GM19395 (cell line): ENCODE measurements at regions not wholly inside any gene's neighbourhood (a gene's known extent, or its start where the extent isn't known, plus 50 kb on each side); places are given as distances from the start of the nearest gene placed in this dataset.
"Not testable (repeated sequence)": the region's sequence is repeated elsewhere in the genome, so short reads cannot be mapped to it uniquely, and the experiment has no call there.

ENCODE experiments used
- ATAC-seq: cut with Tn5 transposase; IDR thresholded peaks from one replicate; pipeline ENCODE4 v1.9.1; 2021; ENCODE audit warnings: mild to moderate bottlenecking, moderate library complexity; ENCODE audit not compliant: unreplicated experiment

DNA sequence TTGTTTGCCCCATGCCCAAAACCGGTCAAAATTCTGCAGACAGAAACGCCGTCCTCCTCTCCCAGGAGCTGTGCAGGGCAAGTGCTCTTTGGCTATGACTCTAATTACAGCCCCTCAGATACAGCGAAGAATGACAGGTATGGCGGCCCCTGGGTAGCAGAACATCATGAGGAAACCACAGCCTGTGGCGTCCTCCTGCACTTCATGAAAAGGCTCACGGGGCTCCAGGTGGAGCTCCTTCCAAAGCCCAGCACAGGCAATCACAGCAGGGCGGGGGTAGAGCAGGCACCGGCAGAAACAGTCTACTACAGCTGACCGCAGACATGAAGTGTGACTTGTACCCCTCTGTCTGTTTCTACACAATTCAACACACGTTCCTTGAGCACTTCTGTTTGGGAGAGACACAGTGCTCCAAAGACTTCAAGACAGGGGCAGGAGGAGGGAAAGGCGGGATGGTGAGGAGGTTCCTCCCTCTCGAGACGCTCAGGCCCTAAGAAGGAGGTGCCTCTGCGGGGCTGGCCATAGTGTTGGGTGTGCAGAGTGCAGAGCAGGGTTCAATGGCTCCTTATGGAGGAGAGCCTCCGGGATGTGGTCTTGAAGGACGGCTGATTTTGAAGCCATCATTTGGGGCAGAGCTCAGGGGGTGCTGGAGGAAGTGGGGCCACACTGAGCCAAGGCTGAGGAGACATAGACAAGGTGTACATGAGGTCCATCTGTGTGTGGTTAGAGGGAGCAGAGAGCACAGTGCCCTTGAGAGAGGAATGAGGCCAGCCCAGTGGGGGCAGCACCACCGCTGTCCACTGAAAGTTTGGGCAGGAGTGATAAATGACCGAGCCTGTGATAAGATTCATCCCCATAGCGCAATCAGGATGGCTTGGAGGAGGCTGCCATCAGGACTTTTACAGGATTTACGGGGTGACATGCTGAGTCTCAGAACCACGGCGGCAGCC is 468.3 kb downstream of the EIPR1 start:
- ATAC-seq: no peak

DNA sequence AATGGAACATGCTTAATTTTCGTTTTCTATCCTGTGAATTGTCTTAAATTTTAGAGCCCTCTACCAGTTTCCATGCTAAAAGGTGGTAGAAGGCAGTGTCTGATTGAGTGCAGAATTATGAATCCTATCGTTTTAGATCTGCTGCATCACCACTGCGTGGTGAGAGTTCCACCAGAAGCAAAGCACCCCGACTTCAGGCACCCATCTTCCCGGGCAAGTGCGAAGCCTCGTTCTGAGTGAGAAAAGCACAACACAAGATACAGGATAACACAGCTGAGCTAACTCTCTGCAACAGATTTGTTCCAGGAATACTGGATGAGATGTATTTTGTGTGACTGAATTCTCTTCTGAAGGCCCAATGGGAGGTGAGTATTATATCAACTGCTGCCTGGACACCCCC is 471.5 kb downstream of the EIPR1 start:
- no peak for ATAC-seq

DNA sequence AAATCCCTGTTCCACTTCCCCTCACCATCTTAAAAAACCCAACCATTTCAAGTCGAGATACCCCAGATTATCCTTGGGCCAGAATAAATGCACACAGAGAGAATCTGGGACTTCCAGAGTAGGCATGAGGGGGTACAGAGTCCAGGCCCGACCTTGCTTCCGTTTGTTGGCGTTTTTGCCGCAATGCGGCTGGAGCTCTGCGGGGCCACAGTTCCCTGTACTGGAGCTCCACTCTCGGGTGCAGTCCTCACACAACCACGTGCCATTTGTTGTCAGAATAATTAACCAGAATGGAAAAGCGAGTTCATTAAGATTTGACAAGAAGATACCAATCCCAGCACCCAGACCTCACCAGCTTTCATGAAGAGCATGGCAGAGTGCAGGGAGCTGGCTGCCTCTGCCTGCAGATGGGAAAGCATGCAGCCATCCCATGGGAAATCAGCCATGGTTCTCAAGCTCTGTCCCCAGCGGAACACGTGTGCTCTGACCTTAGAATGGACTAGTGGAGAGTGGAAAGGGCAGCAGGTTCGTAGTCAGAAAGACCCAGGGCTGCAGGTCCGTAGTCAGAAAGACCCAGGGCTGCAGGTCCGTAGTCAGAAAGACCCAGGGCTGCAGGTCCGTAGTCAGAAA is 472.8 kb downstream of the EIPR1 start:
- no peak for ATAC-seq

DNA sequence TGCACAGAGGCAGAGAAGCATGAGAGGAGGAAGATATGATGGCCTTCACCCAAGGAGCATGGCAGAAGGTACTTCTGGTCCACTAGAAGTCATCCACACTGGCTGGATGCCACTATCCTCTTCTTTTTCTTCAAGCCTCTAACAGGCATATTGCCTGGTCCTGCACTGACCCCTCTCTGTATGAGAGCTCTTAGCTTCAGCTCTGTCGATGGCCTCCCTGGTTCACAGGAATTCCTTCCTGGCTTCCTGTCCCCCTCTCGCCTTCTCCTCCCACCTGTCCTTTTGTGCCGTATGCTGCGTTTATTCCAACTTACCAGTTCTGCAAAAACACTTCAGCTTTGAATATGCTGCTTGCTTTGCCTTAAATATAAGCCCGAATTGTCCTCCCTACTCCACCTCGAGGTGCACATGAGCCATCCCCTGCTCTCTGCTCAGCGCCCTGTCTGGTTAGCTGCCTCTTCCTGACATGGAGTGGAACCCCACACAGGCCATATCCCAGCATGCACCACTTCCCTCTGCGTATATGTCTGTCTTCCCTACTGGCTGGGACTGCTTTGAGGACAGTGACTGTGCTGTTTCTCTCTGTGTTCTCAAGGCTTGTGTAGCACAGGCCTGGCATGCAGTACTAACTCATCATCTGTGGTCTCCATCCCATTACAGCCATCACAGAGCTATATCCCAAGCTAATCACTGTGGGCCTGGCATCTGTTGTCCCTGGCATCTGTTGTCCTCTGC is 474.9 kb downstream of the EIPR1 start:
- ATAC-seq: no peak

DNA sequence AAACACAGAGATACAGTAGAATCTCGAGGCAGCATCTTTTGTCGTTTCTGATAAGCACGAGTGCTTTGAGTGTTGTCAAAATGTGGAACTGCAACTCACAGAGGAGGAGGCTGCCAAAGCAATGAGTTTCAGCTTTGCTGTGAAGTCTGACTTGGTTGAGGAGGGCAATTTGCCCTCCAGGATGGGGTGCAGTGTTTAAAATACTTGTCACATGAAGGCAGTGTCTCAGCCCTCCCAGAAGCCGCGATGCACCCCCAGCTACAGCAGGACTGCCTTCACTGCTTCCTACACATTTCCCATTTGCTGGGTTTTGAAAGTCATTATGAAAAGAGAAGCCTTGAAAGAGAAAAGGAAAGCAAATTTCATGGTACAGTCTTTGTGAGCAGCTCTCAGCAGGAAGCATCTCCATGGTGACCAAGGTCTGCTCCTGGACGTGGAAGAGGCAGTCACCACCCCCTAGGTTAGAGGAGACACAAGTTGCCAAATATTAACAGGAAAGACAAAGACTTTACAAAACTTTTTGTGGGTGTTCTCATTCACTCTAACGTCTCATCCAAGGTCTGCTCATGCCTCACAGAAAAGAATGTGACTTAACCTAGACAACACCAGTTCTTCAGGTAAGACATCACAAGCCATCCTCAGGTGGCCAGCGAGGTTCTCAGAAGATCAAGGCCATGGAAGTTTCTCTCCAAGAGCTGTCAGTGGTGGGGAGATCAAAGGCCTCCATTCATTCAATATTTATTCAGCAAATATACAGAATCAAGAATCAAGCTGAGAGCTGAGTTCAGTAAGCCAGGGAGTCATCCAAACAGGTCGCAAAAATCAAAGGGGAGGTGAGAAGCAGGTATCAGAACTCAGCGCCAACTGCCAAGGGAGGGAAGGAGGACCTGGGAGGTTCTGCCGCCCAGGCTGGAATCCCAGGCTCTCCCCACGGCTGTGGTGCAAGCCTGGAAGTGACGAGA is 476.0 kb downstream of the EIPR1 start:
- ATAC-seq: peak; percentile 90

DNA sequence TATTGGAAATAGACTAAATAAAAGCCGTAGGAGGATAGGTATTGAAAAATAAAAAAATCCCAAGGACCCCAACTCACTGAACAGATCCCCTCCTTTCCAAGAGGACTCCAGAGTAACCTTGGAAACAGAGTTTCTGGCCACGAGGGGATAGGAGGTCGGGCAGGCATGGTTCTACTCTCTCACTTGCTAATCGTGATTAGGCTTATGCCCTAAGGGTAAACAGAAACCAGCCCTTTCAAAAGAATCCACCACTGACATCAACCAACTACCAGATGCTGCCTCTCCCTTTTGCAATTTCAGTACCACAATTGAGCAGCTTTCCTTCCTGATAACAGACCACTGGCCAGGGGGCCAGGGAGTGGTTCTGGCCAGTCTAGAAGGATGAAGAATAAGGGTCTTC is 477.8 kb downstream of the EIPR1 start:
- no peak for ATAC-seq

DNA sequence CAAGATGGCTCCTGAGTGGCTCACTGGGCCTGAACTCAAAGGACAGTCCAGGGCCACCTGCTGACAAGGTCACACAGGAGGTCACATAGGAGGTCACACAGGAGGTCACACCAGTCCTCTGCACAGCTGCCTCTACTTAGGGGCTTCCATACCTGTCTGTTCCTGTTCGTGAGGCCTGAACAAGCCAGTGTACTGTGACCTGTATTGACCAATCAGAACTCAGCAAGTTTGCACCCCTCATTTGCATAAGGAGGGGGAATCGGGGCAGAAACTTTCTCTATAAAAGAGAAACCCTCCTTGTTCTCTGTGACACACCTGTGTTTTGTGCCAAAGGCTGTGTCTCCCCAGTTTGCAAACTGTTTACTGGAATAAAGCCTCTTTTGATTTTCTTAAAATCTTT is 478.9 kb downstream of the EIPR1 start:
- no peak for ATAC-seq

DNA sequence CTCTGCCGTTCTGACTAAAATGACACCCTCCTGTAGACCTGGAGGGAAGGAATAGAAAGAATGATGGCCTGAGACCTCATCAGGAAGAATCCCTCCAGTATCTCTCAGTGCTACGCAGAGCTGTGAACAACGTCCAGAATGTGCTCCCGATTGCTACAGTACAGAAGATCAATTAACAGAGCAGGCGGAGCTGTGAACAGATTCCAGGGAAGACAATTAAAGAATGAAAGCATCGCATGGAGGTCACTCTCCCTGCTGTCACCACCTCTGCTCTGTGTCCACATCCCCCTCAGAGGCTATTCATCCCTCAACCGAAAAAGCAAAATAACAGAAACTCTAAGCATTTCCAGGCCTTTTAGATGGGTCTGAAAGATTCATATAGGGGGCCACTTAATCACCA is 481.0 kb downstream of the EIPR1 start:
- ATAC-seq: no peak

DNA sequence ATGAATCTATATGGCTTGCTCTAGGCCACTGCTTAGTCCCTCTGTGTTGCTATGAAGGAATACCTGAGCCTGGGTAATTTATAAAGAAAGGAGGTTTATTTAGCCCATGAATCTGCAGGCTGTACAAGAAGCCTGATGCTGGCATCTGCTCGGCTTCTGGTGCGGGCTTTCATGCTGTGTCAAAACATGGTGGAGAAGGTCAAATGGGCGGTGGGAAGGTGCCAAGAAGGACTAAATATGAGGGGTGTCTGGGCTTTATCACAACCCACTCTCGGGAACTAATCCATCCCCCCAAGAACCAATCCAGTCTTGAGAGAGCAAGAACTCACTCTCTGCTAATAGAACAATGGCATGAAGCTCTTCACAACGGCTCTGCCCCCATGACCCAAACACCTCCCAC is 481.6 kb downstream of the EIPR1 start:
- no peak for ATAC-seq

DNA sequence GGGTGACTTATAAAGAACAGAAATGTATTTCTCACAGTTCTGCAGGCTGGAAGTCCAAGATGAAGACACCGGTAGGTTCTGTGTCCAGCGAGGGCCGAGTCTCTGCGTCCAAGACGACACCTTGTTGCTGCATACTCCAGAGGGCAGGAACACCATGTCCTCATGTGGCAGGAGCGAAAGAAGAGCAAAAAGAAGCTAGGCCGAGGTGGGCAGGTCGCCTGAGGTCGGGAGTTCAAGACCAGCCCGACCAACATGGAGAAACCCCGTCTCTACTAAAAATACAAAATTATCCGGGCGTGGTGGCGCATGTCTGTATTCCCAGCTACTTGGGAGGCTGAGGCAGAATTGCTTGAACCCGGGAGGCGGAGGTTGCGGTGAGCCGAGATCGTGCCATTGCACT is 483.6 kb downstream of the EIPR1 start:
- ATAC-seq: not testable (repeated sequence)

DNA sequence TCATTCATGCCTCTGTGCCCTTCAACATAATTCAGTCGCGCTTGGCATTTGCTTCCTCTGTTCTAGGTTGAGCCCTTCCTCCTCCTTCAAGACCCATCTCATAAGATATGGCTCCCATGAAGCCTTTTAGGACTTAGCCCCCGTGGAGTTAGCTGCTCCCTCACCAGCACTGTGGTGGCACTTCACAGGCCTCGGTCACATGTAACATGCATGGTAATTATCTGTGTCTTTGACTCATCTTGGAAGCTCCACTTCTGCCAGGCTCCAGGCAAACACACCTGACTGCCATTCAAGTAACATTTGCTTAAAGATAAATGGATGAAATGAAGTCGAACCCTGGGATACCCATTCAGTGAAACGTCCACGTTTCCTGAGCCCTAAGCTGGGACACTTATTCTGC is 484.7 kb downstream of the EIPR1 start:
- no peak for ATAC-seq

DNA sequence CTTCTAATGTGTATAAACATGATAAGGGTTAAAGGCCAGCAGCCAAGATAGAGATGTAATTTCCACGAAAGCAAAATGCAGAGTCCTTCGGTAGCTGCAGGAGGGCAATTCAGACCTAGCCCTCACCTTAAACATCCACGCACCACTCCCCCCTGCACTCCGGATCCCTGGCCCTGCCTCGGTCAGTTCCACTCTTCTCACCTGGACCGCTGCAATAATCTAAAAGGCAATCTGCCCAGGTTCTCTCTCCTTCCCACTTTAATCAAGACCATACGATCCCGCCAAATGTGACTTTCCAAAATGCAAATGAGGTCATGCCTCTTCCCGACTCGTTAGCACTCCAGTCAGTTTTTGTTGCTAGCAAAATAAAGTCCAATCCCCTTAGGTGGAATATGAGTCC is 485.2 kb downstream of the EIPR1 start:
- ATAC-seq: no peak

DNA sequence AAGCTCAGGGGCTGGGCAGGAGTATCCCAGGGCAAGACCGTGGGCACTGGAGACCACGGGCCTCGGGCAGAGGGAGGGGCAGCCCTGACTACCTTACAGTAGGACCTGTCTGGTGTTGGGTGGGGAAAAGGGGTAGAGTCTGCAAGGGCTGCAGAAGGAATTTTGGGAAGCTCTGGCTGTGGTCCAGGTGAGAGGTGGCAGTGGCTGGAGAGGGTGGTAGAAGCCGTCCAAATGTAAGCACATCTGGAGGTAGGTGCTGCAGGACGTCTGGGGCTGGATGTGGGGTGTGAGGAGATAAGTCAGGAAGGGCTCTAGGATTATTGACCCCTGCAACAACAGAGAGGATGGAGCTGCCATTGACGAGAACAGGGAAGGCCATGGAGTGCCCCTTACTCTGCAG is 486.7 kb downstream of the EIPR1 start:
- ATAC-seq: no peak

DNA sequence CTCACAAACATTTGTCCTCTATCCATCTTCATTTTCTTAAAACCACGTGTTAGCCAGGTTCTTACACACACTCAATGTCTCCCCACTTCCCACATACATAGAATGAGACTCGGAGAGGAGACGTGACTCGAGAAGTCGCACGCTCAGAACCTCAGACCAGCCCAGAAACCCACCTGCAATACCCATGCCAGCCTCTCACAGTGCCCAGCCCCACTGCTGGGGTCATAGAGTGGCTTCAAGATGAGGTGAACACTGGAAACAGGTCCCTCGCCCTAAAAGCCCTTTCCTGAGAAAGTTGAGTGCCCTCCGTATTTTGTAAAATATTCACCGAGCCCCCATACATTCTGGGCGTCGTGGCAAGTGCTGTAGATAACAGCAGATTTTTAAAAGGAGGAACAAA is 487.4 kb downstream of the EIPR1 start:
- no peak for ATAC-seq

DNA sequence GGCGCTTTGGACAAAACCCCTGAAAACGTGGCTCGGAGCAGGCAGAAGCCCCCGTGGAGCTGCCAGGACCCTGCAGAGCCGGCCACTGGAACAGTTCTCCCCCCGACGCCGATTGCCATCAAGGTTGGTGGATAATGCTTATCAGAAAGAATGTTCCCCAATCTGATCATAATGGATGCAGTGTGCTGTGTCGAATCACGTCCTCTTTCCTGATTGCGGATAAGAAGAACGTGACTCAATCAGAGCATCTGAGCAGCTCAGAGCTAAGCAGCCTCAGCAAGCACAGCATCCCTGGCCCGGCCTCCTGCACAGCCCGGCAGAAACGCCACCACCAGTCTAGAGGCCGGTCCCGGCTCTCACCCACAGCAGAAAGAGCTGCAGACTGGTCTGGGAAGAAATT is 488.0 kb downstream of the EIPR1 start:
- no peak for ATAC-seq

DNA sequence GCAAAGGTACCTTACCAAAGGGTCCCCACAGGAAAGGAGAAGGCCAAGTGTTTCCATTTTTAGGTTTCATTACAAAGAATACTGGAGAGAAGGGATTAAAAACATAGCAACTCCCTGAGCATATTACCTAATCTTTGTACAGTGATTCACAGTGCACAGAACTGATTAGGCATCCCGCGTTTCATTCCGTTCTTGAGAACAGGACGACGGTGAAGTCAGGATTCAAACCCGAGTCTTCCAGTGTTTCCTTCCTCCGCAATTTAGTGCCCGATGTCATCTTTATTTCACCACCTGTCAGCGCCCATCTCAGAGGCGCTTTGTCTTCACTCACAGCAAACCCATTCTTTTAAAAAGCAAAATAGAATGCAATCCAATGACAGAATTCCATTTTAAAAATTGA is 488.5 kb downstream of the EIPR1 start:
- no peak for ATAC-seq

DNA sequence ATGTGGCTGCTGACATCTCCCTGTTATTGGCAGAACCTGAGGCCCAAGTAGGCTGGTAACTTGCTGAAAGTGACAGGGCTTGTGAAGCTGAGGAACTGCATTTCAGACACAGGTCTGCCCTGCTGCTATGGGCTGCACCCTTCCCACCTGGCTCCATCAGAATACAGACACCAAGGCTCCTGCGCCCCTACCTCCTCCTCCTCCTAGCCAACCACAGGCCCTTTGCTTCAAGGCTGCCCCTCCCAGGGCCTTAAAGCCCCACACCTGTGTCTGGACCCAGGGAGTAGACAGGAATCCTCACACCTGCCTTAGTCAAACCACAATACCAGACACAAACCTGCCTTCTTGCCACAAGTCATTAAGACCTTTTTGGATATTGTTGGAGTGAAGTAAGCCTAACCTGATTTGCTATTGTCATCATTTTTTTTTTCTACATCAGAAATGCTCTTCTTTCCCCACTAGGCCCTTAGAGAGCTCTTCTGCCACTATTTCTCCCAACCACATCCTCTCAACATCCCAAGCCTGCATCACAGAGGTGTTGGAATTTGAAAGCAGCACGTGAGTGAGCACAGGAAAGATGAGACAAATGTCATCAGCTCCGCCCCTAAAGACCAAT is 489.7 kb downstream of the EIPR1 start:
- no peak for ATAC-seq

DNA sequence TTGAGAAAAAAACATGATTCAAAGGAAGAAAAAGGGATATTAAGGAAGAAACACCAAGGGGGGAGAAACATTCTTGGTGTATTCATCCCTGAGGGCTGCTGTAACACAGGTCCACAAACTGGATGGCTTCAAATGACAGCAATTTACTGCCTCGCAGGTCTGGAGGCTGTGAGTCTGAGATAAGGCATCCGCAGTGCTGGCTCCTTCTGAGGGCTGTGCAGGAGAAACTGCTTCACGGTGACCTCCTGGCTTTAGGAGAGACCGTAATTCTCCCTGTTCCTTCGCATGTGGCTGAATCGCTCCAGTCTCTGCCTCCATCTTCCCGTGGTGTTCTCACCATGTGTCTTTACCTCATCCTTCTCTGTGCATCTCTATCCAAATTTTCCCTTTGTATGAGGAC is 490.7 kb downstream of the EIPR1 start:
- ATAC-seq: no peak

DNA sequence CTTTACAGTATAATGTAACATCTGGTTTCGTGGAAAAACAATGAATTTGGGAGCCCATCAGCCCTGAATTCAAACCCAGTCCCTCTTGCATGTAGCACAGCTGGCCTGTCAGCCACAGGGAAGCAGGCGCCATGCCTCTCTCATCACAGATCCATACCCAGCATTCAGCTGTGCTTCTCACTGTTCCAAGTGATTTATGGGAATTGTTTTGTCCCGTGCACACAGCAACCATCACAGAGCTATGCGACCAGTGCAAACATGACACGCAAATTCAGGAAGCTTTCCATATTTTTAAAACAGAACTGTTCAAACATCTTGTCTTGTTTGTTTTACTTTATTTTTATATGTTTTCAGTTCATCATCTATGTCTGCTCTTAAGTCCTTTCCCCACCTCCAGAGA is 496.1 kb downstream of the EIPR1 start:
- ATAC-seq: no peak

DNA sequence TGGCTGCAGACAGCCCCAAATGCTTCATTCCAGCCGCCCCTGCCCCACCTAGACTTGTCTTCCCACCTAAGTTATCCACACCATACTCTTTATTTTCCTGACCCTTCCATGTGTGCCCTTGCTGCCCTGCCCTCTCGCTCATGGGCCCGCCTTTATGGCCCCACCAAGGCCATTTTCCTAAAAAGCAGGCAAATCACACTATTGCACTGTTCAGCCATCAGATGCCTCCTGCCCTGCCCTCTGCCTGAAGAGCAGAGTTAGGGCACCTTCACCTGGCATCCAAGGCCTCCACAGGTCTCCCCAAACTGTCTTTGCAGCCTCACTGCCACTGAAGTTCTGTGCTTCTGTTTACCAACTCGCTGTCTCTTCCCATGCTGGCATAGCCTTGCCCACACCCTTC is 496.7 kb downstream of the EIPR1 start:
- no peak for ATAC-seq
